ENCODE measurements at regions not wholly inside any gene's neighbourhood (a gene's known extent, or its start where the extent isn't known, plus 50 kb on each side); places are given as distances from the start of the nearest gene placed in this dataset.
"Not testable (repeated sequence)": the region's sequence is repeated elsewhere in the genome, so short reads cannot be mapped to it uniquely, and the experiment has no call there.

GRCh38 chr19:27966390-27966816 lies 1246.5 kb downstream of the UQCRFS1 start:
- no peaks in the 10 kb centered on the region for H3K27me3 ChIP-seq (ENCODE audit: insufficient read depth, low read length)

GRCh38 chr19:27964185-27964584 lies 1248.8 kb downstream of the UQCRFS1 start:
- no peaks in the 10 kb centered on the region for H3K4me1 ChIP-seq (ENCODE audit: insufficient read depth, low read length)

More at GRCh38 chr19:27966390-27966816, 1246.5 kb downstream of the UQCRFS1 start:
- no peaks in the 10 kb centered on the region for H3K9me3 ChIP-seq (ENCODE audit: low read depth, low read length)
- no peak overlapping the region for H3K4me3 ChIP-seq (ENCODE audit: low read length)
- no peaks in the 10 kb centered on the region for H3K4me1 ChIP-seq (ENCODE audit: insufficient read depth, low read length)

GRCh38 chr19:27962264-27962663 lies 1250.7 kb downstream of the UQCRFS1 start:
- Histone ChIP-seq H3K27me3 (ENCODE audit: insufficient read depth, low read length) (no peaks in the 10 kb centered on the region), H3K4me3 (ENCODE audit: low read length) (no peak overlapping the region), H3K4me1 (ENCODE audit: insufficient read depth, low read length) (no peaks in the 10 kb centered on the region), H3K9me3 (ENCODE audit: low read depth, low read length) (no peaks in the 10 kb centered on the region)

More at GRCh38 chr19:27964185-27964584, 1248.8 kb downstream of the UQCRFS1 start:
- Histone ChIP-seq H3K4me3 (ENCODE audit: low read length) (no peak overlapping the region), H3K27me3 (ENCODE audit: insufficient read depth, low read length) (no peaks in the 10 kb centered on the region), H3K9me3 (ENCODE audit: low read depth, low read length) (no peaks in the 10 kb centered on the region)

GRCh38 chr19:27955485-27956480 lies 1257.2 kb downstream of the UQCRFS1 start:
- Histone ChIP-seq H3K4me3 (ENCODE audit: low read length) (no peak overlapping the region), H3K27me3 (ENCODE audit: insufficient read depth, low read length) (no peaks in the 10 kb centered on the region), H3K4me1 (ENCODE audit: insufficient read depth, low read length) (no peaks in the 10 kb centered on the region), H3K9me3 (ENCODE audit: low read depth, low read length) (no peaks in the 10 kb centered on the region)

- H3K27me3 ChIP-seq (ENCODE audit: insufficient read depth, low read length); H3K4me1 ChIP-seq (ENCODE audit: insufficient read depth, low read length); H3K4me3 ChIP-seq (ENCODE audit: low read length); H3K9me3 ChIP-seq (ENCODE audit: low read depth, low read length): not testable (repeated sequence)
Observed at GRCh38 chr19:27942607-27943006, 1270.3 kb downstream of the UQCRFS1 start.

- Histone ChIP-seq H3K4me1 (ENCODE audit: insufficient read depth, low read length) (no peaks in the 10 kb centered on the region), H3K4me3 (ENCODE audit: low read length) (no peak overlapping the region), H3K9me3 (ENCODE audit: low read depth, low read length) (no peaks in the 10 kb centered on the region), H3K27me3 (ENCODE audit: insufficient read depth, low read length) (no peaks in the 10 kb centered on the region)
Observed at GRCh38 chr19:27936139-27936538, 1276.8 kb downstream of the UQCRFS1 start.

- Histone ChIP-seq H3K27me3 (ENCODE audit: insufficient read depth, low read length) (no peaks in the 10 kb centered on the region), H3K9me3 (ENCODE audit: low read depth, low read length) (no peaks in the 10 kb centered on the region), H3K4me3 (ENCODE audit: low read length) (no peak overlapping the region), H3K4me1 (ENCODE audit: insufficient read depth, low read length) (no peaks in the 10 kb centered on the region)
Observed at GRCh38 chr19:27935669-27936068, 1277.3 kb downstream of the UQCRFS1 start.

GRCh38 chr19:27929399-27929798 lies 1283.6 kb downstream of the UQCRFS1 start:
- Histone ChIP-seq H3K4me1 (ENCODE audit: insufficient read depth, low read length) (no peaks in the 10 kb centered on the region), H3K27me3 (ENCODE audit: insufficient read depth, low read length) (no peaks in the 10 kb centered on the region), H3K4me3 (ENCODE audit: low read length) (no peak overlapping the region), H3K9me3 (ENCODE audit: low read depth, low read length) (no peaks in the 10 kb centered on the region)

- Histone ChIP-seq H3K4me3 (ENCODE audit: low read length) (no peak overlapping the region), H3K4me1 (ENCODE audit: insufficient read depth, low read length) (no peaks in the 10 kb centered on the region), H3K27me3 (ENCODE audit: insufficient read depth, low read length) (no peaks in the 10 kb centered on the region), H3K9me3 (ENCODE audit: low read depth, low read length) (no peaks in the 10 kb centered on the region)
Observed at GRCh38 chr19:27925202-27925601, 1287.7 kb downstream of the UQCRFS1 start.

- H3K4me1 ChIP-seq (ENCODE audit: insufficient read depth, low read length) = no peaks in the 10 kb centered on the region
- no peaks in the 10 kb centered on the region for H3K27me3 ChIP-seq (ENCODE audit: insufficient read depth, low read length)
- no peaks in the 10 kb centered on the region for H3K9me3 ChIP-seq (ENCODE audit: low read depth, low read length)
- no peak overlapping the region for H3K4me3 ChIP-seq (ENCODE audit: low read length)
Observed at GRCh38 chr19:27922970-27923369, 1290.0 kb downstream of the UQCRFS1 start.

GRCh38 chr19:27920774-27921173 lies 1292.2 kb downstream of the UQCRFS1 start:
- H3K9me3 ChIP-seq (ENCODE audit: low read depth, low read length) = no peaks in the 10 kb centered on the region
- no peaks in the 10 kb centered on the region for H3K27me3 ChIP-seq (ENCODE audit: insufficient read depth, low read length)
- no peak overlapping the region for H3K4me3 ChIP-seq (ENCODE audit: low read length)
- H3K4me1 ChIP-seq (ENCODE audit: insufficient read depth, low read length) = no peaks in the 10 kb centered on the region

- no peaks in the 10 kb centered on the region for H3K4me1 ChIP-seq (ENCODE audit: insufficient read depth, low read length)
- H3K9me3 ChIP-seq (ENCODE audit: low read depth, low read length) = no peaks in the 10 kb centered on the region
- no peak overlapping the region for H3K4me3 ChIP-seq (ENCODE audit: low read length)
- no peaks in the 10 kb centered on the region for H3K27me3 ChIP-seq (ENCODE audit: insufficient read depth, low read length)
Observed at GRCh38 chr19:27918818-27919217, 1294.1 kb downstream of the UQCRFS1 start.

- Histone ChIP-seq H3K9me3 (ENCODE audit: low read depth, low read length) (no peaks in the 10 kb centered on the region), H3K27me3 (ENCODE audit: insufficient read depth, low read length) (no peaks in the 10 kb centered on the region), H3K4me1 (ENCODE audit: insufficient read depth, low read length) (no peaks in the 10 kb centered on the region), H3K4me3 (ENCODE audit: low read length) (no peak overlapping the region)
Observed at GRCh38 chr19:27911122-27911898, 1301.6 kb downstream of the UQCRFS1 start.

- Histone ChIP-seq H3K4me1 (ENCODE audit: insufficient read depth, low read length) (no peaks in the 10 kb centered on the region), H3K27me3 (ENCODE audit: insufficient read depth, low read length) (no peaks in the 10 kb centered on the region), H3K4me3 (ENCODE audit: low read length) (no peak overlapping the region), H3K9me3 (ENCODE audit: low read depth, low read length) (no peaks in the 10 kb centered on the region)
Observed at GRCh38 chr19:27909861-27910260, 1303.1 kb downstream of the UQCRFS1 start.

GRCh38 chr19:27909185-27909840 lies 1303.6 kb downstream of the UQCRFS1 start:
- Histone ChIP-seq H3K4me3 (ENCODE audit: low read length) (no peak overlapping the region), H3K4me1 (ENCODE audit: insufficient read depth, low read length) (no peaks in the 10 kb centered on the region), H3K9me3 (ENCODE audit: low read depth, low read length) (no peaks in the 10 kb centered on the region), H3K27me3 (ENCODE audit: insufficient read depth, low read length) (no peaks in the 10 kb centered on the region)

Data from mononuclear cell (primary cell).